MM.1S (cell line): ENCODE measurements at regions not wholly inside any gene's neighbourhood (a gene's known extent, or its start where the extent isn't known, plus 50 kb on each side); places are given as distances from the start of the nearest gene placed in this dataset.
"Not testable (repeated sequence)": the region's sequence is repeated elsewhere in the genome, so short reads cannot be mapped to it uniquely, and the experiment has no call there.

ENCODE experiments used
- DNase-seq: peaks from one replicate; pipeline ENCODE4 v3.0.0-alpha.2; 2015
- H2AFZ ChIP-seq: fragments of 300-600 bp; sonication (generic); 2 replicates; pipeline ENCODE4 v1.6.0; 2016; ENCODE audit warnings: antibody characterized with exemption, low read length
- H3F3A ChIP-seq: fragments of 300-600 bp; sonication (generic); 2 replicates; pipeline ENCODE4 v1.6.1; 2016; ENCODE audit warnings: mild to moderate bottlenecking, antibody characterized with exemption, low read length, moderate library complexity, mixed read lengths; ENCODE audit not compliant: insufficient read depth
- H3K27ac ChIP-seq: fragments of 300-600 bp; sonication (generic); 2 replicates; pipeline ENCODE4 v1.5.1; 2016; ENCODE audit warnings: mild to moderate bottlenecking, low read length
- H3K27me3 ChIP-seq: fragments of 300-600 bp; sonication (generic); replicated peaks from 2 replicates; pipeline ENCODE4 v1.6.0; 2016; ENCODE audit warnings: low read length; ENCODE audit not compliant: insufficient read depth
- H3K36me3 ChIP-seq: fragments of 300-600 bp; sonication (generic); replicated peaks from 2 replicates; pipeline ENCODE4 v1.6.1; 2016; ENCODE audit warnings: mild to moderate bottlenecking, low read length, mixed read lengths; ENCODE audit not compliant: insufficient read depth
- H3K4me1 ChIP-seq: fragments of 300-600 bp; sonication (generic); 2 replicates; pipeline ENCODE4 v1.6.1; 2016; ENCODE audit warnings: low read length, mixed read lengths
- H3K4me2 ChIP-seq: fragments of 300-600 bp; sonication (generic); 2 replicates; pipeline ENCODE4 v1.6.0; 2016; ENCODE audit warnings: low read depth, low read length
- H3K4me3 ChIP-seq: fragments of 300-600 bp; sonication (generic); 2 replicates; pipeline ENCODE4 v1.5.1; 2016; ENCODE audit warnings: low read length, mixed read lengths
- H3K79me2 ChIP-seq: fragments of 300-600 bp; sonication (generic); 2 replicates; pipeline ENCODE4 v1.6.1; 2016; ENCODE audit warnings: mixed run types, low read length, mixed read lengths
- H3K9ac ChIP-seq: fragments of 300-600 bp; sonication (generic); 2 replicates; pipeline ENCODE4 v1.6.1; 2016; ENCODE audit warnings: low read length, mixed read lengths
- H3K9me2 ChIP-seq: fragments of 300-600 bp; sonication (generic); replicated peaks from 2 replicates; pipeline ENCODE4 v1.6.1; 2016; ENCODE audit warnings: mild to moderate bottlenecking, low read length, mixed read lengths; ENCODE audit not compliant: insufficient read depth
- H3K9me3 ChIP-seq: fragments of 300-600 bp; sonication (generic); replicated peaks from 2 replicates; pipeline ENCODE4 v1.6.1; 2016; ENCODE audit warnings: mild to moderate bottlenecking, low read length, mixed read lengths; ENCODE audit not compliant: insufficient read depth
- H4K20me1 ChIP-seq: fragments of 300-600 bp; sonication (generic); 2 replicates; pipeline ENCODE4 v1.6.1; 2016; ENCODE audit warnings: mild to moderate bottlenecking, low read length, moderate library complexity, mixed read lengths; ENCODE audit not compliant: insufficient read depth
- CTCF ChIP-seq: fragments of 300-600 bp; sonication (generic); IDR thresholded peaks from 2 replicates; pipeline ENCODE4 v1.5.1; 2016; ENCODE audit warnings: antibody characterized with exemption, low read length, mixed read lengths
- EZH2 ChIP-seq: fragments of 300-600 bp; sonication (generic); optimal IDR thresholded peaks from 2 replicates; pipeline ENCODE3; 2017; ENCODE audit warnings: low read depth, mild to moderate bottlenecking, antibody characterized with exemption, low read length, mixed read lengths
- EZH2phosphoT487 ChIP-seq: fragments of 300-600 bp; sonication (generic); IDR thresholded peaks from 2 replicates; pipeline ENCODE4 v1.6.1; 2018; ENCODE audit warnings: antibody characterized with exemption, low read length

DNA sequence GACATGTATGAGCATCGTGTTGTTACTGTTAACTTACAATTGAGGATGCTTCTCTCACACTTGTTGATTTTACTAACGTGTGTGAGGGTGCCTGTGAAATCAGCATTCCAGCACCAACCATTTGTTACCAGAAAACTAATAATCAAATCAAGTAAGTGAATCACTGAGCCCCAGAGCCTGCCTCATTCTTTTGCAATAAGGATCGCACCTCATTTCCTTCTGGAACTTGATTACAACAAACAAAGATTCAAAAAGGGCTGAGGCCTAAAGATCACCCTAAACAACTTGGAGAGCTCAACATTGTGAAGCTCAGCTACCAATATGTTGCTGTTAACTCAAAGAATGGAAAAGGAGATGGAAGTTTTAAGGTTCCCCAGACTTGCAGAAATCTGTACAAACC lies 274.7 kb downstream of the TFAP2A start:
- Histone ChIP-seq H3K79me2 (no peaks in the 10 kb centered on the region), H3K9ac (no peak overlapping the region), H3K9me2 (no peaks in the 10 kb centered on the region), H3K36me3 (no peaks in the 10 kb centered on the region), H3F3A (no peaks in the 10 kb centered on the region), H4K20me1 (no peaks in the 10 kb centered on the region), H3K27ac (no peak overlapping the region), H2AFZ (no peak overlapping the region), H3K4me2 (no peak overlapping the region), H3K9me3 (no peaks in the 10 kb centered on the region), H3K27me3 (no peaks in the 10 kb centered on the region), H3K4me3 (no peak overlapping the region), H3K4me1 (peaks cover 4% of the 10 kb centered on the region; the same call in 1 of the 2 replicates)
- DNase-seq = no peak
- TF ChIP-seq CTCF (no peak), EZH2phosphoT487 (no peak), EZH2 (no peak)

DNA sequence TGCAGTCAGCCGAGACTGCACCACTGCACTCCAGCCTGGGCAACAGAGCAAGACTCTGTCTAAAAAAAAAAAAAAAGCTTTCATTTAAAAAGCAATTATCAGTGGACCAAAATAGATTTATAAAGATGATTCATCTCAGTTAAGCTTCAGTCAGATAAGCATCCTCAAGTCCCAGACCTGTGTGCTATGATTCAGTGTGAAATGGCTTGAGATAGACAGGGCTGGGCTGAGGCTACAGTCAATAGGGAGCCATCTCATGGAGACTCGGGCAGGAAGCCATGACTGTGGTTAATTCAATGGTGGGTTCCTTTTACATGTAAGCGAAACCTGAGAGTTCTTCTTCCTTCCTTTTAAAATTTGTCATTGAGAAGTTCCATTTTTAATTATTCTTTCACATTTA lies 276.0 kb downstream of the TFAP2A start:
- H3K9ac ChIP-seq = no peak overlapping the region
- peaks cover 4% of the 10 kb centered on the region; the same call in 1 of the 2 replicates for H3K4me1 ChIP-seq
- no peak overlapping the region for H3K4me3 ChIP-seq
- H4K20me1 ChIP-seq = no peaks in the 10 kb centered on the region
- no peak for TF ChIP-seq CTCF
- no peak for TF ChIP-seq EZH2phosphoT487
- no peak for TF ChIP-seq EZH2
- no peaks in the 10 kb centered on the region for H3K9me3 ChIP-seq
- H3K27ac ChIP-seq = no peak overlapping the region
- no peaks in the 10 kb centered on the region for H3F3A ChIP-seq
- H2AFZ ChIP-seq = no peak overlapping the region
- no peaks in the 10 kb centered on the region for H3K9me2 ChIP-seq
- no peaks in the 10 kb centered on the region for H3K27me3 ChIP-seq
- no peaks in the 10 kb centered on the region for H3K36me3 ChIP-seq
- H3K79me2 ChIP-seq = no peaks in the 10 kb centered on the region
- H3K4me2 ChIP-seq = no peak overlapping the region
- no peak for DNase-seq

DNA sequence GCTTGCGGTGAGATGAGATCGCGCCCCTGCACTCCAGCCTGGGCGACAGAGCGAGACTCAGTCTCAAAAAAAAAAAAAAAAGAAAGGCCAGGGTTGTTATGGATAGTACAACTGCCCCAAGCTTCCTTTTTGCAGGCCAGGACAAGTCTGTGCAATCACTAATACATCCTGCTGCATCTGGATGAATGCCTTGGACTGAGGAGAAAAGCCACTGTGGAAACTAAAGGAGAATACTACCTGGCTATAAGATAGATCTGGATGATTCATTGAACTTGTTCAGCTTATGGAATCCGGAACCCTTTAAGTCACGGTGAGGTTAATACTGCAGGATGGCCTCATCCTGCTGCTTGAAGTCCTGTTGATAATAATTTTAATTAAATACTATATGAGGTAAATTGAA lies 278.2 kb downstream of the TFAP2A start:
- no peak overlapping the region for H3K4me2 ChIP-seq
- H2AFZ ChIP-seq = no peak overlapping the region
- TF ChIP-seq CTCF (no peak), EZH2phosphoT487 (no peak), EZH2 (no peak)
- no peaks in the 10 kb centered on the region for H3K27me3 ChIP-seq
- no peaks in the 10 kb centered on the region for H4K20me1 ChIP-seq
- DNase-seq = no peak
- H3K9ac ChIP-seq = no peak overlapping the region
- H3K27ac ChIP-seq = no peak overlapping the region
- no peaks in the 10 kb centered on the region for H3K36me3 ChIP-seq
- H3K9me3 ChIP-seq = no peaks in the 10 kb centered on the region
- peaks cover 4% of the 10 kb centered on the region; the same call in 1 of the 2 replicates for H3K4me1 ChIP-seq
- H3K79me2 ChIP-seq = no peaks in the 10 kb centered on the region
- H3K9me2 ChIP-seq = no peaks in the 10 kb centered on the region
- H3K4me3 ChIP-seq = no peak overlapping the region
- H3F3A ChIP-seq = no peaks in the 10 kb centered on the region

DNA sequence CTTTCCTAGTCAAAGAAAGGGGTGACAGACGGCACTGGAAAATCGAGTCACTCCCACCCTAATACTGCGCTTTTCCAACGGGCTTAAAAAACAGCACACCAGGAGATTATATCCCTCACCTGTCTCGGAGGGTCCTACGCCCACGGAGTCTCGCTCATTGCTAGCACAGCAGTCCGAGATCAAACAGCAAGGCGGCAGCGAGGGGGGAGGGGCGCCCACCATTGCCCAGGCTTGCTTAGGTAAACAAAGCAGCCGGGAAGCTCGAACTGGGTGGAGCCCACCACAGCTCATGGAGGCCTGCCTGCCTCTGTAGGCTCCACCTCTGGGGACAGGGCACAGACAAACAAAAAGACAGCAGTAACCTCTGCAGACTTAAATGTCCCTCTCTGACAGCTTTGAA lies 280.7 kb downstream of the TFAP2A start:
- not testable (repeated sequence) for DNase-seq, H3K27ac ChIP-seq

More for the DNA sequence above, 280.7 kb downstream of the TFAP2A start:
- not testable (repeated sequence) for H3K9ac ChIP-seq, H2AFZ ChIP-seq, H3K36me3 ChIP-seq, H3K4me3 ChIP-seq, H4K20me1 ChIP-seq, H3K9me2 ChIP-seq, H3F3A ChIP-seq, H3K4me1 ChIP-seq, H3K9me3 ChIP-seq, H3K27me3 ChIP-seq, H3K4me2 ChIP-seq, H3K79me2 ChIP-seq
